GM18907 (cell line): ENCODE measurements at regions not wholly inside any gene's neighbourhood (a gene's known extent, or its start where the extent isn't known, plus 50 kb on each side); places are given as distances from the start of the nearest gene placed in this dataset.

Experiments
- ATAC-seq: cut with Tn5 transposase; IDR thresholded peaks from one replicate; pipeline ENCODE4 v1.9.1; 2021; ENCODE audit warnings: mild to moderate bottlenecking, moderate library complexity; ENCODE audit not compliant: unreplicated experiment

DNA sequence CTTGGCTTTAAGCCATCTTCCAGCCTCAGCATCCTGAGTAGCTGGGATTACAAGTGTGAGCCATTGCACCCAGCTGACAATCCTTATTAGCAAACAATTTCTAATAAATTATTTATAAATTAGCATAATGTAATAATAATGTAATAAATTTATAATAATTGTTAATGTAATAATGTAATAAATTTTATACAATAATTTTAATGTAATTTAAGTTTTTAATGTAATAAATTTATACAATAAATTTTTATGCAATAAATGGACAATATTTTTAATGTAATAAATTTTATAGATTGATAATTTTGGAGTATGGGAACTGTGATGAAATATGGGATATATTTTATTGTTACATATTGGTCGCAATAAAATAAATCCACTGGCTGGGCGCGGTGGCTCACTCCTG, 1457.5 kb downstream of the KCNT2 start:
- ATAC-seq, result no peak

GRCh38 chr1:195141294-195141693, 1466.9 kb downstream of the KCNT2 start:
- no peak for ATAC-seq

DNA sequence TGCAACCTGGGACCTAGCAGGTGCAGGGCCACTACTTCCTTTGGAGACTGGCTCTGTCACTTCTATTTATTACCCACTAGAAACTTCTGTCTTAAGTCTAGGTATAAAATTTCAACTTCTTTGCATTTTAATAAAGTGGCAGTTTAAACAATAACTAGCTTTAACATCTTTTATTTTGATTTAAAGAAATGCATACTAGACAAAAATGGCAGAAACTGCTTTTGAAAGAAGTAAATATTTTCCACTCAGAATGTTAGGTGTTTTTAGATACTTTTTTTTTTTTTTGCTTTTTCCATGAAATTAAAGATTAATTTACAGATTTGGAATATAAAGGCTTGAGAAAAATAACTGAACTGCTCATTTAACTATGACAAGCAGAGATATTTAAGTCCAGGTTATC, 1477.6 kb downstream of the KCNT2 start:
- ATAC-seq, result no peak

DNA sequence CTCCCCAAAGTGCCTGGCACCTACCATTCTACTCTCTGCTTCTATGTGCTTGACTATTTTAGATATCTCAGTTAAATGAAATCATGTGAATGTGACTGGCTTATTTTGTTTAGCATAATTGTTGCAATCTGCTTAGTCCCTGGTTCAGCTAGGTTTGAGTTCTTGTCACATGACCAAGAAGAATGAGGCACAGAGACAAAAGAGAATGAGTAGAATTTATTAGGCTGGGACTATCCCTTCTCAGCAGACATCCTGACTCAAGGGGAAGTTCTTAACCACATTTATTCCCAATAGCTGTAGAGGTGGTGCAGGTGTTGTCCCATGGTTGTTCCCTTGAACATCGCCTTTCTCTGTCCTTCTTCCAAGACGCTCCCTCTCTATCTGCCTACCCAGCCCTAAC, 1485.7 kb downstream of the KCNT2 start:
- no peak for ATAC-seq

DNA sequence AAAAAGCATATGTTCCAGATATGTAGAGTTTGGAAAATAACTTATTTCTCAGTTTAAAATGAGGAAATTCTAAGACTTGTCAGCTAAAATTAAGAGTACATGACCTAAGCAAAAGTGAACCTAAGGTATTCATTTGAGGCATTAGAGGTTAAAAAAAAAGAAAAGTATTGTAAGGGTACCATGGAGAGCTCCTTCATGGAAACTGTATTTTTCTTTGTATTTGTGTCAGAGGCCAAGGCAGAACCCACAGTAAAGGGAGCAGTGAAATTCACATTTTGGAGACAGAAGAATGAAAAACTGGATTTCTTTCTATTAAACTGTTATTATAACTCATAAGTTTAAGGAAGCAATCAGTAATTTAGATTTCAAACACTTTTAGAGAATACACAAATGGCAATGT, 1494.8 kb downstream of the KCNT2 start:
- ATAC-seq, result no peak

DNA sequence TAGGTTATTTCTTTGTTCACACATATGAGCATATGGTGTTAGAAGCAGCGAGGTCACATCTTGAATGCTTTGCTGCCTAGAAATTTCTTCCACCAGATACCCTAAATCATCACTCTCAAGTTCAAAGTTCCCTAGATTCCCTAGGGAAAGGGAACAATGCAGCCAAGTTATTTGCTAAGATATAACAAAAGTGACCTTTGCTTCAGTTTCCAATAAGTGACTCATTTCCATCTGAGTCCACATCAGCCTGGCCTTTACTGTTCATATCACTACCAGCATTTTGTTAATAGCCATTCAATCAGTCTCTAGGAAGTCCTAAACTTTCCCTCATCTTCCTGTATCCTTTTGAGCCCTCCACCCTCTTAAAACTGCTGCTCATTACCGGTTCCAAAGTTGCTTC, 1502.5 kb downstream of the KCNT2 start:
- no peak for ATAC-seq

DNA sequence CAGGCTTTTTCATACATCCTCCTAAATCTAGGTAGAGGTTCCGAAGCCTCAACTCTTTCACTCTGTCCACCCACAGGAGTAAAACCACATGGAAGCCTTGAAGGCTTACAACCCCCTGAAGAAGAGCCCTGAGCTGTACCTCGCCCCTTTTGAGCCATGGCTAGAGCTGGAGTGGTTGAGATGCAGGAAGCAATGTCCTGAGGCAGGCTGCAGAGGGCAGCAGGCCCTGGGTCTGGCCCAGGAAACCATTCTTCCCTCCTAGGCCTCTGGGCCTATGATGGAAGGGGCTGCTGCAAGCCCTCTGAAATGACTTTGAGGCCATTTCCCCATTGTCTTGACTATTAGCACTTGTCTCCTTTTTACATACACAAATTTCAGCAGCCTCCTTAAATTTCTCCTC, 1503.0 kb downstream of the KCNT2 start:
- no peak for ATAC-seq

- ATAC-seq, result no peak
Measured at GRCh38 chr1:195097316-195097715, 1510.9 kb downstream of the KCNT2 start.

- no peak for ATAC-seq
Measured at GRCh38 chr1:195096051-195096521, 1512.2 kb downstream of the KCNT2 start.

GRCh38 chr1:195085196-195085595, 1523.0 kb downstream of the KCNT2 start:
- no peak for ATAC-seq

- ATAC-seq, result no peak
Measured at GRCh38 chr1:195082183-195082582, 1526.1 kb downstream of the KCNT2 start.

DNA sequence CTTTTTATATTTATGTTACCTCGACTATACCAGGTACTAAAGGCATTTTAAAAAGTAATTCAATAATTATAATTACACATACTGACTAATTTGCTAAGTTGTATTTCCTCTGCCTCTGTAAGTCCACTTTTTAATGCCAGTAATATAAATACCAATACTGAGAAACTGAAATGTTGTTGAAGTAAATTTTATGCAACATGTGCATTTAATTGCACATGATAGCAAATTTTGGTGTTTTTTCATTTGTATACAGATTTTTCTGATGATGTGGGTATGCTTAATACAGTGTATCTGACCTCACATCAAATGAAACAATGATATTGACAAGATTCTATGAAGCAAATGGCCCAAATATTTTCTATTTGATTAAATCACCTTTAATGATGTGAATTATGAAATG, 1531.6 kb downstream of the KCNT2 start:
- ATAC-seq, result no peak

DNA sequence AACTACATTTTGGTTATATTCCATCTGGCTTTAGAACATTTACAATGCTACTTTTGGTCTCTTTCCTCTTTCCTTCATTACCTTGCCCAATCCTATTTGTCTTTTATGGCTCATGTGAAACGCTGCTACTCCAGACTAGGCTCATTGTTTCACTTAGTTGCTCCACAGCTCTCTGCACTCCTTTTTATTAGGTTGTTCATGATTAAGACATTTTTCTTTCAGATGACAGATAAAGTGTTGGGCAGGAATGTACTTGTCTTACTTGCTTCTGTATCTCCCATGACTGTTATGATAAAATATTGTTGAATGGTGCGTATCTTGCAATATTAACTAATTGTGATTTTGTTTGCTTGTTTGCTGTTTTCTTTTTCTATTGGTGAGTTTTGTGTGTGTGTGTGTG, 1532.3 kb downstream of the KCNT2 start:
- ATAC-seq, result no peak

- peak; percentile 48 for ATAC-seq
Measured at GRCh38 chr1:195071461-195071860, 1536.8 kb downstream of the KCNT2 start.

DNA sequence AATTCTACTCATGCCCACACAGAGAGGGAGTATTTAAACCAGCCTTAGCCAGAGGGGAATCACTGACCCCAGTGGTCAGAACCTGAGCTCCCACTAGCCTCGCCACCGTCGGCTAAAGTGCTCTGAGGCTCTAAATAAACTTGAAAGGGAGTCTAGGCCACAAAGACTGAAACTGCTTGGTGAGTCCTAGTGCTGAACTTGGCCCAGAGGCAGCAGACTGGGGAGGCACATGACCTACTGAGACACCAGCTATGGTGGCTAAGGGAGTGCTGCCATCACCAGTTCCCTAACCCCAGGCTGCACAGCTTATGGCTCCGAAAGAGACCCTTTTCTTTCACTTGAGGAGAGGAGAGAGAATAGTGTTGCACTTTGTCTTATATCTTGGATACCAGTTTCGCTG, 1542.8 kb downstream of the KCNT2 start:
- no peak for ATAC-seq

- ATAC-seq, result no peak
Measured at GRCh38 chr1:195064358-195064757, 1543.9 kb downstream of the KCNT2 start.

GRCh38 chr1:195054217-195054687, 1554.0 kb downstream of the KCNT2 start:
- no peak for ATAC-seq

DNA sequence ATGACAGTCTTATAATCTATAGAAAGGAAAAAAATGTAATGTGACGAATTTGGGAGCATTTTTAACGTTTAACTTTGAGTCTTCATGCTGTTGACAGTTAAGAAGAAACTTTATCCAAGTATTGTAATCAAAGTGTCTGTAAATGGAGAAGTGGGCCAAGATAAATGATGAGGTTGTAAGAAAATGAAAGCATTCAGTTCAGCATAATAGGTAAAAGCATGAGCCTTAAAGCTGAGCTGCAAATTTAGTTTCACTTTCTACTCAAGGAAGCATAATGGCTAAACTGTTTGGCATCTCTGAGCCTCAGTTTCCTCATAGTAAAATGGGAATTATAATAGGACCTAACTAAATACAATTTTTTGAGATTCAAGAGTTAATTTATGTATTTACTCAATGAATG, 1554.8 kb downstream of the KCNT2 start:
- ATAC-seq, result no peak

DNA sequence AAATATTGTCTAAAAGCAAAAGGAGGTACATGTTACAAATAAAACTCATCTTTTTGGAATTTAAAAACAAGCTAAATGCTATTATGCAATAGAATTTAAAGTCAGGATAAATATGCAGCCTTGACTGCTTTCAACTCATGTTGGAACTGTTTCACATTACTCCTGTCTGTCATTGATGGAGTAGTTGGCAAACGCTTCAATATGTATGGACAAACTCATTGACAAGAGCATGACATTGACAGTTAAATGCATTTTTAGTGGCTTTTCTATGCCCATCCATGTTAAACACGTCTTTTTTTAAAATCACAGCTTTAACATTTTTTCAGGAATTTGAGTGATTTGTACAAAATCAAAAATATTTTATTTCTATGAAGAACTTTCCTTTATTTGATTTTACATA, 1560.5 kb downstream of the KCNT2 start:
- no peak for ATAC-seq

DNA sequence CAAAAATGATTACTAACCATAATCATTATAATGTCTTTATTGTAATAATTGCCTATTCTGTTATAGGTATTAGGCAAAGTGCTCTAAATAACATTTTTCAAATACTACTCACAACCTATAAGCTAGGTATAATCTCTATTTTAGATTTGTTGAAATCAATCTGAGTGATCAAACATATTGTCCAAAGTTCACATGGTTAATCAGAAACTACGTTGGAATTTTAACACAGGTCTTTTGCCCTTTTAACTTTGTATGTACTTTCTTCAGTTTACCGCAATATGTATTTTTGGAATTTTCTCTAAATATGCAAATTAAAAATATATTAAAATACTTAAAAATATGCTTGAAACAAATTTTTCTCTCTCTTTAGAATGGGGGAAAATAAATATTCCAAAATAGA, 1563.2 kb downstream of the KCNT2 start:
- ATAC-seq, result no peak

- no peak for ATAC-seq
Measured at GRCh38 chr1:195030793-195031192, 1577.4 kb downstream of the KCNT2 start.

- ATAC-seq, result no peak
Measured at GRCh38 chr1:195026792-195027191, 1581.4 kb downstream of the KCNT2 start.

DNA sequence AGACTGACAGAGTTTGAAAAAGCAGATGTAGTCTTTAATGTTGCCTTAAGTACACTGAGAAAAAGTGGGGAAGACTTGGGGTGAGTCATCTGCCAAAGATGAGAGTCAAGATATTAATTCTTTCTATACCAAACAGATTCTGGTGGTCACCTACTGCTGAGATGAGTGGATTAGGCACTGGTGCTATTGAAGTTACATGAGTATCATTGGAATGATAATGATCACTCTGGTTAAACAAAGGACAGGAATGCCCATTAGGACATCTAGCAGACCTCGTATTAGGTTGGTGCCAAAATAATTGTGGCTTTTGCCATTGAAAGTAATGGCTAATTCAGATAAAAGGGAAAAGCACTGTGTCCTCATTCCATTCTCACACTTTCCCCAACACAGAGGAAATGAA, 1588.9 kb downstream of the KCNT2 start:
- no peak for ATAC-seq

GRCh38 chr1:195012995-195013394, 1595.2 kb downstream of the KCNT2 start:
- no peak for ATAC-seq
